WTC11 (cell line): ENCODE measurements at regions not wholly inside any gene's neighbourhood (a gene's known extent, or its start where the extent isn't known, plus 50 kb on each side); places are given as distances from the start of the nearest gene placed in this dataset.

Source experiments
- ATAC-seq: fragments of 200-7000 bp; cut with Tn5 transposase; 2 replicates; pipeline ENCODE4 v1.10.0; 2021; ENCODE audit warnings: mild to moderate bottlenecking, moderate library complexity
- CTCF ChIA-PET: fragments of 300-600 bp; sonication (Branson Sonifier 250); formaldehyde crosslinking; loops from one replicate; lab custom pipeline; 2021; ENCODE audit warnings: antibody characterized with exemption; lab: Charles Lee
- POLR2A ChIA-PET: fragments of 350-600 bp; sonication (Branson Sonifier 250); formaldehyde crosslinking; loops from one replicate; lab custom pipeline; 2021; ENCODE audit warnings: antibody characterized with exemption; lab: Charles Lee
- DNase-seq: peaks from one replicate; pipeline ENCODE4 v3.0.0; 2021; ENCODE audit warnings: low spot score
- H3K27ac Mint-ChIP-seq: 2 replicates; pipeline ENCODE4 v1.8.0; 2021; ENCODE audit warnings: mixed read lengths
- H3K27me3 Mint-ChIP-seq: 2 replicates; pipeline ENCODE4 v1.8.0; 2021; ENCODE audit warnings: low read depth, mild to moderate bottlenecking, moderate library complexity, mixed read lengths
- H3K36me3 Mint-ChIP-seq: 2 replicates; pipeline ENCODE4 v1.8.0; 2021; ENCODE audit warnings: mixed read lengths
- H3K4me1 Mint-ChIP-seq: 2 replicates; pipeline ENCODE4 v1.8.0; 2022; ENCODE audit warnings: mixed read lengths
- H3K4me3 Mint-ChIP-seq: 2 replicates; pipeline ENCODE4 v1.8.0; 2021; ENCODE audit warnings: mild to moderate bottlenecking, moderate library complexity, mixed read lengths
- H3K9me3 Mint-ChIP-seq: 2 replicates; pipeline ENCODE4 v1.8.0; 2021; ENCODE audit warnings: mixed read lengths
- AR ChIP-seq: fragments of 250-450 bp; sonication (Bioruptor Pico); IDR thresholded peaks from 2 replicates; pipeline ENCODE4 v1.9.0; 2021; ENCODE audit warnings: mild to moderate bottlenecking
- FOXP1 ChIP-seq: sonication (generic); formaldehyde crosslinking; IDR thresholded peaks from 2 replicates; pipeline ENCODE4 v1.8.0; 2022; ENCODE audit warnings: missing genetic modification reagents, mild to moderate bottlenecking, moderate library complexity, borderline replicate concordance
- IRF2 ChIP-seq: sonication (generic); formaldehyde crosslinking; IDR thresholded peaks from 2 replicates; pipeline ENCODE4 v1.8.0; 2022; ENCODE audit warnings: low read depth, missing genetic modification reagents, borderline replicate concordance
- JUN ChIP-seq: sonication (generic); formaldehyde crosslinking; IDR thresholded peaks from 2 replicates; pipeline ENCODE4 v1.8.0; 2023; ENCODE audit warnings: mild to moderate bottlenecking, missing genetic modification reagents
- KAT7 ChIP-seq: sonication (generic); formaldehyde crosslinking; IDR thresholded peaks from 2 replicates; pipeline ENCODE4 v1.8.1; 2023; ENCODE audit warnings: missing genetic modification reagents, mild to moderate bottlenecking, borderline replicate concordance
- MAX ChIP-seq: sonication (generic); formaldehyde crosslinking; IDR thresholded peaks from 2 replicates; pipeline ENCODE4 v1.8.0; 2022; ENCODE audit warnings: mild to moderate bottlenecking, missing genetic modification reagents
- MXD4 ChIP-seq: fragments of 250-450 bp; sonication (Bioruptor Pico); IDR thresholded peaks from 2 replicates; pipeline ENCODE4 v1.8.0; 2021; ENCODE audit warnings: mild to moderate bottlenecking, moderate library complexity, borderline replicate concordance
- NR1H2 ChIP-seq: sonication (generic); formaldehyde crosslinking; IDR thresholded peaks from 2 replicates; pipeline ENCODE4 v1.9.0; 2021; ENCODE audit warnings: mild to moderate bottlenecking, moderate library complexity, missing genetic modification reagents
- NR2C2 ChIP-seq: sonication (generic); formaldehyde crosslinking; IDR thresholded peaks from 2 replicates; pipeline ENCODE4 v1.8.0; 2022; ENCODE audit warnings: mild to moderate bottlenecking, missing genetic modification reagents
- PRRX2 ChIP-seq: fragments of 250-450 bp; sonication (Bioruptor Pico); IDR thresholded peaks from 2 replicates; pipeline ENCODE4 v1.8.0; 2021; ENCODE audit warnings: mild to moderate bottlenecking
- STAT6 ChIP-seq: sonication (generic); formaldehyde crosslinking; conservative IDR thresholded peaks from 2 replicates; pipeline ENCODE4 v1.8.1; 2023; ENCODE audit warnings: mild to moderate bottlenecking, low read depth, missing genetic modification reagents, moderate library complexity
- TEAD1 ChIP-seq: sonication (generic); formaldehyde crosslinking; IDR thresholded peaks from 2 replicates; pipeline ENCODE4 v1.8.0; 2022; ENCODE audit warnings: mild to moderate bottlenecking, missing genetic modification reagents
- TEAD4 ChIP-seq: sonication (generic); formaldehyde crosslinking; IDR thresholded peaks from 2 replicates; pipeline ENCODE4 v1.8.0; 2022; ENCODE audit warnings: mild to moderate bottlenecking, missing genetic modification reagents
- TP53 ChIP-seq: sonication (generic); formaldehyde crosslinking; IDR thresholded peaks from 2 replicates; pipeline ENCODE4 v1.8.1; 2023; ENCODE audit warnings: mild to moderate bottlenecking, missing genetic modification reagents
- ZMAT4 ChIP-seq: fragments of 250-450 bp; sonication (Bioruptor Pico); IDR thresholded peaks from 2 replicates; pipeline ENCODE4 v1.9.0; 2021; ENCODE audit warnings: mild to moderate bottlenecking
- ZNF121 ChIP-seq: sonication (generic); formaldehyde crosslinking; IDR thresholded peaks from 2 replicates; pipeline ENCODE4 v1.8.0; 2023; ENCODE audit warnings: missing genetic modification reagents
- ZNF263 ChIP-seq: sonication (generic); formaldehyde crosslinking; IDR thresholded peaks from 2 replicates; pipeline ENCODE4 v1.8.1; 2022; ENCODE audit warnings: low read depth, mild to moderate bottlenecking, moderate library complexity, missing genetic modification reagents
- ZNF317 ChIP-seq: sonication (generic); formaldehyde crosslinking; IDR thresholded peaks from 2 replicates; pipeline ENCODE4 v1.8.1; 2023; ENCODE audit warnings: low read depth, mild to moderate bottlenecking, moderate library complexity, missing genetic modification reagents, borderline replicate concordance
- ZNF416 ChIP-seq: fragments of 250-450 bp; sonication (Bioruptor Pico); IDR thresholded peaks from 2 replicates; pipeline ENCODE4 v1.9.0; 2021; ENCODE audit warnings: mild to moderate bottlenecking, inconsistent platforms
- TF ChIP-seq, protein P1 (sequence below): sonication (generic); formaldehyde crosslinking; IDR thresholded peaks from 2 replicates; pipeline ENCODE4 v1.8.0; 2022; ENCODE audit warnings: mild to moderate bottlenecking, missing genetic modification reagents
- TF ChIP-seq, protein P2 (sequence below): sonication (generic); formaldehyde crosslinking; IDR thresholded peaks from 2 replicates; pipeline ENCODE4 v1.8.1; 2022; ENCODE audit warnings: low read depth, missing genetic modification reagents, borderline replicate concordance
- TF ChIP-seq, protein P3 (sequence below): sonication (generic); formaldehyde crosslinking; IDR thresholded peaks from 2 replicates; pipeline ENCODE4 v1.8.1; 2022; ENCODE audit warnings: low read depth, mild to moderate bottlenecking, moderate library complexity, missing genetic modification reagents, borderline replicate concordance
- TF ChIP-seq, protein P4 (sequence below): sonication (generic); formaldehyde crosslinking; IDR thresholded peaks from 2 replicates; pipeline ENCODE4 v1.8.0; 2022; ENCODE audit warnings: mild to moderate bottlenecking, missing genetic modification reagents

GRCh38 chr12:100703868-100704267, 90.7 kb upstream of the ANO4 start (continued):
- TF ChIP-seq FOXP1 (CRISPR knock-in tag), result no peak
- no peak for TF ChIP-seq MXD4 (CRISPR knock-in tag)
- TF ChIP-seq, protein P1, sequence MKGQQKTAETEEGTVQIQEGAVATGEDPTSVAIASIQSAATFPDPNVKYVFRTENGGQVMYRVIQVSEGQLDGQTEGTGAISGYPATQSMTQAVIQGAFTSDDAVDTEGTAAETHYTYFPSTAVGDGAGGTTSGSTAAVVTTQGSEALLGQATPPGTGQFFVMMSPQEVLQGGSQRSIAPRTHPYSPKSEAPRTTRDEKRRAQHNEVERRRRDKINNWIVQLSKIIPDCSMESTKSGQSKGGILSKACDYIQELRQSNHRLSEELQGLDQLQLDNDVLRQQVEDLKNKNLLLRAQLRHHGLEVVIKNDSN, result no peak
- TF ChIP-seq JUN (CRISPR knock-in tag), result no peak
- no peak for TF ChIP-seq NR2C2 (CRISPR knock-in tag)
- TF ChIP-seq TEAD1 (CRISPR knock-in tag), result no peak
- no peak for TF ChIP-seq ZNF416 (CRISPR knock-in tag)
- no peak for TF ChIP-seq MAX (CRISPR knock-in tag)

- ChIA-PET CTCF (interaction anchor here (1.1 kb wide), 1 partner anchor 34 kb away, joined by 3 read pairs; no protein-coding TSS in a partner anchor), POLR2A (no interaction called here)
- H3K27me3 Mint-ChIP-seq, result no peaks in the 10 kb centered on the region
- DNase-seq (no peak), ATAC-seq (no peak)
- no peak overlapping the region for H3K27ac Mint-ChIP-seq
- no peak overlapping the region for H3K4me3 Mint-ChIP-seq
- H3K9me3 Mint-ChIP-seq, result peaks cover 13% of the 10 kb centered on the region
- H3K4me1 Mint-ChIP-seq, result peaks cover 12% of the 10 kb centered on the region
- no peaks in the 10 kb centered on the region for H3K36me3 Mint-ChIP-seq
- no peak for TF ChIP-seq KAT7 (CRISPR knock-in tag)
- no peak for TF ChIP-seq NR1H2 (CRISPR knock-in tag)
- no peak for TF ChIP-seq AR
- no peak for TF ChIP-seq MAX (CRISPR knock-in tag)
- no peak for TF ChIP-seq IRF2
- TF ChIP-seq, protein P2, sequence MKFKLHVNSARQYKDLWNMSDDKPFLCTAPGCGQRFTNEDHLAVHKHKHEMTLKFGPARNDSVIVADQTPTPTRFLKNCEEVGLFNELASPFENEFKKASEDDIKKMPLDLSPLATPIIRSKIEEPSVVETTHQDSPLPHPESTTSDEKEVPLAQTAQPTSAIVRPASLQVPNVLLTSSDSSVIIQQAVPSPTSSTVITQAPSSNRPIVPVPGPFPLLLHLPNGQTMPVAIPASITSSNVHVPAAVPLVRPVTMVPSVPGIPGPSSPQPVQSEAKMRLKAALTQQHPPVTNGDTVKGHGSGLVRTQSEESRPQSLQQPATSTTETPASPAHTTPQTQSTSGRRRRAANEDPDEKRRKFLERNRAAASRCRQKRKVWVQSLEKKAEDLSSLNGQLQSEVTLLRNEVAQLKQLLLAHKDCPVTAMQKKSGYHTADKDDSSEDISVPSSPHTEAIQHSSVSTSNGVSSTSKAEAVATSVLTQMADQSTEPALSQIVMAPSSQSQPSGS (CRISPR knock-in tag), result no peak
- TF ChIP-seq ZNF317 (CRISPR knock-in tag), result no peak
- no peak for TF ChIP-seq STAT6 (CRISPR knock-in tag)
- TF ChIP-seq ZNF121 (CRISPR knock-in tag), result no peak
- TF ChIP-seq TEAD4 (CRISPR knock-in tag), result no peak
- TF ChIP-seq, protein P3, sequence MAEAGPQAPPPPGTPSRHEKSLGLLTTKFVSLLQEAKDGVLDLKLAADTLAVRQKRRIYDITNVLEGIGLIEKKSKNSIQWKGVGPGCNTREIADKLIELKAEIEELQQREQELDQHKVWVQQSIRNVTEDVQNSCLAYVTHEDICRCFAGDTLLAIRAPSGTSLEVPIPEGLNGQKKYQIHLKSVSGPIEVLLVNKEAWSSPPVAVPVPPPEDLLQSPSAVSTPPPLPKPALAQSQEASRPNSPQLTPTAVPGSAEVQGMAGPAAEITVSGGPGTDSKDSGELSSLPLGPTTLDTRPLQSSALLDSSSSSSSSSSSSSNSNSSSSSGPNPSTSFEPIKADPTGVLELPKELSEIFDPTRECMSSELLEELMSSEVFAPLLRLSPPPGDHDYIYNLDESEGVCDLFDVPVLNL (CRISPR knock-in tag), result no peak
- no peak for TF ChIP-seq PRRX2 (CRISPR knock-in tag)
- TF ChIP-seq ZNF263 (CRISPR knock-in tag), result no peak
- TF ChIP-seq, protein P1, result no peak
- TF ChIP-seq, protein P4, sequence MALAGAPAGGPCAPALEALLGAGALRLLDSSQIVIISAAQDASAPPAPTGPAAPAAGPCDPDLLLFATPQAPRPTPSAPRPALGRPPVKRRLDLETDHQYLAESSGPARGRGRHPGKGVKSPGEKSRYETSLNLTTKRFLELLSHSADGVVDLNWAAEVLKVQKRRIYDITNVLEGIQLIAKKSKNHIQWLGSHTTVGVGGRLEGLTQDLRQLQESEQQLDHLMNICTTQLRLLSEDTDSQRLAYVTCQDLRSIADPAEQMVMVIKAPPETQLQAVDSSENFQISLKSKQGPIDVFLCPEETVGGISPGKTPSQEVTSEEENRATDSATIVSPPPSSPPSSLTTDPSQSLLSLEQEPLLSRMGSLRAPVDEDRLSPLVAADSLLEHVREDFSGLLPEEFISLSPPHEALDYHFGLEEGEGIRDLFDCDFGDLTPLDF (CRISPR knock-in tag), result no peak
- TF ChIP-seq MXD4 (CRISPR knock-in tag), result no peak
- TF ChIP-seq TP53 (CRISPR knock-in tag), result no peak
- no peak for TF ChIP-seq ZMAT4 (CRISPR knock-in tag)
Measured at GRCh38 chr12:100706033-100706432, 88.5 kb upstream of the ANO4 start.
